HG03196 (cell line): ENCODE measurements at regions not wholly inside any gene's neighbourhood (a gene's known extent, or its start where the extent isn't known, plus 50 kb on each side); places are given as distances from the start of the nearest gene placed in this dataset.
"Not testable (repeated sequence)": the region's sequence is repeated elsewhere in the genome, so short reads cannot be mapped to it uniquely, and the experiment has no call there.

Experiments
- ATAC-seq: cut with Tn5 transposase; IDR thresholded peaks from one replicate; pipeline ENCODE4 v1.9.1; 2021; ENCODE audit not compliant: unreplicated experiment

DNA sequence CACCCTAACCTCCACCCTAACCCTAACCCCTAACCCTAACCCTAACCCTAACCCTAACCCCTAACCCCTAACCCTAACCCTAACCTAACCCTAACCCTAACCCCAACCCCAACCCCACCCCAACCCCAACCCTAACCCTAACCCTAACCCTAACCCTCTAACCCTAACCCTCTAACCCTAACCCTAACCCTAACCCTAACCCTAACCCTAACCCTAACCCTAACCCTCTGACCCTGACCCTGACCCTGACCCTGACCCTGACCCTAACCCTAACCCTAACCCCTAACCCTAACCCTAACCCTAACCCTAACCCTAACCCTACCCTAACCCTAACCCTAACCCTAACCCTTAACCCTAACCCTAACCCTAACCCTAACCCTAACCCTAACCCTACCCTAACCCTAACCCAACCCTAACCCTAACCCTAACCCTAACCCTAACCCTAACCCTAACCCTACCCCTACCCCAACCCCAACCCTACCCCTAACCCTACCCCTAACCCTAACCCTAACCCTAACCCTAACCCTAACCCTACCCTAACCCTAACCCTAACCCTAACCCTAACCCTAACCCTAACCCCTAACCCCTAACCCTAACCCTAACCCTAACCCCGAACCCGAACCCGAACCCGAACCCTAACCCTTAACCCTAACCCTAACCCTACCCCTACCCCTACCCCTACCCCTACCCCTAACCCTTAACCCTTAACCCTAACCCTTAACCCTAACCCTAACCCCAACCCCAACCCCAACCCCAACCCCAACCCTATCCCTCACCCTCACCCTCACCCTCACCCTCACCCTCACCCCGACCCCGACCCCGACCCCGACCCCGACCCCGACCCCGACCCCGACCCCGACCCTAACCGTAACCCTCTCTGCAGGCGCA lies 186.2 kb upstream of the CHL1 start:
- ATAC-seq: not testable (repeated sequence)

DNA sequence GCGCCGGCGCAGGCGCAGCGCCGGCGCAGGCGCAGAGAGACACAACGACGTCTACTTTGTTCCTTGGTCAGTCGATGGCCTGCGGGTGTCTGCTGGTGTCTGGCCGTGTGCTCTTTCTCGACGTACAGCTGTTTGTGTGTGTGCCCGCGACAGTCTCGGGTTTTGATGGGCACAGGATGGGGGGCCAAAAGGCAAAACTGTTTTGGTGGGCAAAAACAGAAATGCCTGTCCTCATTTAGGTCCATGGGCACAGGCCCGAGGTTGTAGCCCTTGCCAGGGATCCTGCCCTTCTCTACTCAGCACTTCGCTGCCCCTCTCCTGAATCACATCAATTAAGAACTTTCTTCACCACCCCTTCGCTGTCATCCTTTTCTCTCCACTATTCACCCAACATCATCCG lies 184.8 kb upstream of the CHL1 start:
- ATAC-seq: no peak

DNA sequence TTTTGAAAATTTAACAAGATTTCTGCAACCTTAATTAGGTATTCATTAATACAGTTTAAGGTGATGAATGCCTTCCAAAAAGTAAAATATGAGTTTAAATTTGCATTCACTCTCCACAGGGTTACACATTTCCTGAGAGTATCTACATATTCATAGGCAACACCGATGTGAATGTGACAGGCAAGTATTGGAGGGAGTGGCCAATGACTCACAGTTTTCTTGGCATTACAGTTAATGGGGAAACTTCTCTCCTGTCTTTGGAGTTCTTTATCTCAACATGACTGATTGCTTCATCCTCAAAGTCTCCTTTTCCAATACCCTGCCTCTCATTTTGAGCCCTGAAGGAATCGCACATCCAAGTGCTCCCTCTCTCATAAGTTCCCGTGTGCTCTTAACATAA lies 181.9 kb upstream of the CHL1 start:
- no peak for ATAC-seq

DNA sequence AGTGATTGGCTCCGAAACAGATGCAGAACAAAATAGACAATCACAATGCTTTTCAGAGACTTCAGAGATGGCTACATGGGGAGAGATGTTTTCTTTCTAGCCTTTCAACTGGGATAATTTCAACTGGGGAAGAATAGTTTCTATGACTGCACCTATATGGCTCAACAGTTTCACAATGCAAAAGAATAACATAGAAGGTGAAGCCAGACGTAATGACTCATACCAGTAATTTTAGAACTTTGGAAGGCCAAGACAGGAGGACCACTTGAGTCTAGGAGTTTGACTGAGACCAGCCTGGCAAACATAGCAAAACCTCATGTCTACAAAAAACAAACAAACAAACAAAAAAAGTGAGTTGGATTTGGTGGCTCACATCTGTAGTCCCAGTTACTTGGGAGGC lies 180.2 kb upstream of the CHL1 start:
- ATAC-seq: no peak

DNA sequence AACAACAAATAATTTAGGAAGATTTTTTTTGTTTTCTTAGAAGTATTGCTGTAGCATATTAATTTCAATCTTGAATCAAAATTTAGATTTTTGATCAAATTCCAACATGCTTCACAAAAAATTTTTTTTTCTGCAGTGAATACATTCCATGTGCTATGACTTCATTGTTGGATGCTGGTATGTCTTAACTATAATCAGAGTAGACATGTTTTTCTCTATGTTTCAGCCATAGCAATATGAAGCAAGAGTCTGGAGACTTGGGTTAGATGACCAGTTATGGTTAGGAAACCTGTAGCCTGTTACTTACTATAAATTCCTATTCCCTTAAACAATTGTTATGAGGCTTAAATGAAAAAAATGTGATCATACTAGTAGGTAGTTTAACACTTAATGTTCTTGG lies 176.1 kb upstream of the CHL1 start:
- no peak for ATAC-seq

DNA sequence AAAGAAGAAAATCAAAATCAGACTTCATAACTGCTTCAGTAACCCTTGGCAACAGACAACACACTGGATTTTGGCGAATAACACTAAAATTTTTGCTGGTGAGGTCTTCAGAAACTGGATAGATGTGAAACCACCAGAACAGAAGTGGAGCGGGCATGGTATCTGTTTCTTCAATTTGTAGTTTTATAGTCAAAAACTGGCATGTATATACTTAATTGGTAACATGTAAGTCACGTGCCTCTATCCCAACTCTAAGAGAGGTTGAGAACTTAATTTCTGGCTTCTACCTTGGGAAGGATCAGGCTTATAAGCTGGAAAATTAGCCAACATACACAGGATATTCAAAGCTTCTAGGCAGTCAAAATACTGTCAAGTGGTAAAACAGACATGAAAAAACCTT lies 172.6 kb upstream of the CHL1 start:
- no peak for ATAC-seq

DNA sequence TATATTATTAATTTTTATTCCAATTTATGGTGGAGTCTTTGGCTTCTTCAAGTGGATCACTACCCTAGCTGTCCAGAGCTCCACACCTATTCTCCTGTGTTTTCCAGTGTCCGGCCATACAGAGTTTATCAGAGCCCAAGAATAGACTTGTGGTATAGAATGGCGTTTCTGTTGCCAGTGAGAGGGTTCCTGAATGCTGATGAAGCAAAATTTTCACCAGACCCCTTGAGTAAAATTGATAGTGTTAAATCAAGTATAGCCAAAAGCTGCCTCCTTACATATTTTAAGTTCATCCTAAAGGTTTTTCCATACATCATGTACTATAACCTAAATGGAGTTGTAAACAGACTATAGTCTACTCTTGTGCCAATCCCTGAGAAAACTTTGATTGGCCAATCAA lies 171.5 kb upstream of the CHL1 start:
- no peak for ATAC-seq

DNA sequence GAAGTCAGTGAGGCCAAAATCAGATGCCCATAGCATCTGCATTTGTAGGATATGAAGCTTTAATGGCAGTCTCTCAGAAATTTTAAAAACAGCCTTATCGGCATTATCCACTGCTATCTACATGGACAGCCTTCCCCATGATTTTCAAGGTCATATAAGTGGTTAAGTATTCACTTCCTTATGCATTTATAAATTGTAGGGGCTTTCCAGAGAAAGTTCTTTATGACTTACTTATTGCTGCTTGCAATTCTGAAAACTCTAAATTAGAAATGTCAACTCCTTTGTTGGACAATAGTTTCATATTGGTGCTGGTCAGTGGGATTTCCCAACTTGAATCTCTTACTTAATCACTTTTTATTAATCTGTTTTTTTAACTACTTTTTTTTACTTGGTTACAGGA lies 160.6 kb upstream of the CHL1 start:
- ATAC-seq: not testable (repeated sequence)

DNA sequence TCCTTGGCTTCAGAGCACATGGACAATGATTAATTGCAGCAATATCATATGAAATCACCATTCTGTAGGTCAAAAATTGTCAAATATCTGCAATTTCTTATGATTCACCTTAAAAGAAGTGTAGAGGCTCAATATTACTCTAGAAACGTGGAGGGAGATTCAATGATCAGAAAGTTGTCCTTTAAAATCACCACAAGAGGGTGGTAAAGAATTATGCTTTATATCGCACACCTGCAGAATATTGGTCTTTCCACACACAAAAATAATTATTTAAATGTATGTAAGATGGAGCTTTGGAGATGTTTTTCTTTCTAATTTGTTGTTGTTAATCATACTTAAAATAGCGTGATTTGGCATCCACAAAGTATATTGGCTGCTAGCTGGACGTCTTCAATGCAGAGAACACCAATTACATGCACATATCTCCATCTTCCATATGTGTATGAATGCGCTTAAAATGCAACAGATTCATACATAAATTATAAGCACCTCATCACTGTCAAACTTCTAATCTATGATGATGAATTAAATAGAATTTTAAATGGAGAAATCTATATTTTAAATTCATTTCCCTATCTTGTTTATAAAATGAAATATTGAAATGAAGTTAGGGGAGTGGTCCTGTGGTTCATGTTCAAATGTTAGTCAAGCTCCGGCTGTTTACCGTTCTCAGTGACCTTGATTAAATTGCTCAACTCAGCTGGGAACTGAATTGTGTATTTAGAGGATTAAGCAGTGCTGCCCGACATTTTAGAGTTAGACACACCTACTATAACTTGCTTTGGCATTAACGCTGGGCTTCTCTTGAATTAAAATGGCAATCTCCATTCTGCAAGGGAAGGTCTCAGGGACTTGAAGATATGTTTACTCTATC lies 153.5 kb upstream of the CHL1 start:
- ATAC-seq: not testable (repeated sequence)

DNA sequence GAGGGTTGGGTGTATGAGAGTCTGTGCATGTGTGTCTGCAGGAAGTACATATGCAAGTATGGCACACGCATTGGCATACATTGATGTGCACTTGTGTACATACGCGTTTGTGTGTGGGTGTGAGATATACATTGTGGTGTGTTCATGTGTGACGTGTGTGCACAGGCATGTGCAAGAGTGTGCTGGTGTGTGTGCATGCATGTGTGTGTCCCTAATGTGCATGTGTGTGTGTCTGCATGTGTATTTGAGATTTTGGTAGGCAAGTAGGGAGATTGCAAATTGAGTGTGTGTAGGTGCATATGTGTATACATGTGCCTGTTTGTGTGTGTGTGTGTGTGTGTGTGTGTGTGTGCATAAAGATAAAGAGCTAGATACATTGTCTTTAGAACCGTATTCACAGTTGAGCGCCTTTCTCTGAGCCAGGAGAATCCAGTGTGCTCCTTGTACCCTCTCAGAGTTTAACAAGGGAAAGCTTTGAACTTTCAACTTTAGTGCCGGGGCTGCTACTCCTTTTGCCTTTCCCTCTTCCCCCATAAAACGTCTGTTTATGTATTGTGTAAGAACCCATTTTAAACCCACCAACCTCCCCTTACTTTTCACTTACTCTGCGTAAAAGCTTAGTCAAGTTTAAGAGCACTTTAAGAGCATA lies 152.4 kb upstream of the CHL1 start:
- ATAC-seq: no peak

DNA sequence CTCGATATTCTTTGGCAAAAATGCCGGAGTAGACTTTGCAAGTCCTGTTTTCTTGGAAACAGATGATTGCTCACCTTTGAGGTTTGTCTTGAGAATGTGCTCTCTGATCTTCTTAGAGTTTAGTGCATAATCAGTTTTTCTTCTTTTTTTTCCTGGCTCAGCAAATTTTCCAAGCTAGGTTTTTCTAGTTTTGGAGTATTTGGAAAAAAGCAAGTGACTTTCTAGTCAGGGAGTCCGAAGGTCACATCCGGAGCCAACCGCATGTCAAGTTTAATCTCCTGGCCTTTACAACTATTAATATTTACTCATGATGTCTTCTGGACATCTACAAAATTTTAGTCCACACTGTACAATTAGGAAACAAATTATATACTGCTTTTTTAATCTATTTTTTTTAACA lies 151.6 kb upstream of the CHL1 start:
- ATAC-seq: not testable (repeated sequence)

DNA sequence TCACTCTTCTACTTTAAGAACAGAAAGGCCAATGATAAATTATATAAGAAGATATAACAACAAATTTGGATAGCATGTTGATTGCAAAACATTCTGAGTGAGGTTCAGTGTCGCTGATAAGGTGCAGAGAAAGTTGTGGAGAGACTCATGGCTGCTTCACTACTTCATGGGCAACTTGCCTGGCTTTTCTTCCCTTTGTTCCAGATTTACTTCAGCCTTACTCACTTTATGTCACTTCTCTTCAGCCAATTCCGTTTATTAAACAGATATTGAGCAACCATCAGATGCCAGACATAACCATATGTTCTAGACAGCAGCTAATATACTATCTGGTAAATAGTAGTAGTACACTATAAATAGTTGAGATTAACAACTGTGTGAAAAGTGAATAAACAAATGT lies 150.0 kb upstream of the CHL1 start:
- no peak for ATAC-seq

DNA sequence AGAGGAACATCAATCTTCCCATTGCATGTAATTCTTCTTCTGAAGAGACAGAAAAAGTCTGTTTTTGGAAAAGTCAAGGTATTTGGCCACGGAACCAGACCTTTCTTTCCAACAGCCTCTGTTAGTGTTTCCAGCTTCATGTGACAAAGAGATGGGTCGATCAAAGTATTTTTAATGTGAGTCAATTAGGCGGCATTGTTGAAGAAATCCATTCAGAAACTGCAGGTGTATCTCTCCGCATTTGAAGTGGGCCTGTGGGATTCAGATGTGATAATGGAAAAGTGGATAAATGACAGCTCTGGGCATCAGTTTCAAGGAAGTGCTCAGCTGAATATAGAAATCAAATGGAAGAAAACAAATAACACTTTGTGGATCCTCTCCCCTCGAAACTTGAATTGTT lies 143.1 kb upstream of the CHL1 start:
- not testable (repeated sequence) for ATAC-seq

DNA sequence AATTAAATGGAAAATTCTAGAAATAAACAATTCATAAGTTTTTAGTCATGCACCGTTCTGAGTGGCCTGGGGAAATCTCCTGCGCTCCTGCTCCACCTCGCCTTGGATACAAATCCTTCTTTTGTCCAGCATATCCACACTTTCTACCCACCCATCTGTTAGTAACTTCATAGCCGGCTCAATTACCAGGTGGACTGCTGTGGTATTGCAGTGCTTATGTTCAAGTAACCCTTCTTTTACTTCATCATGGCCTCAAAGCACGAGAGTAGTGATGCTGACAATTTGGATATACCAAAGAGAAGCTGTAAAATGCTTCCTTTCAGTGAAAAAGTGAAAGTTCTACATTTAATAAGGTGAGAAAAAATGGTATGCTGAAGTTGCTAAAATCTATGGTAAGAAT lies 142.3 kb upstream of the CHL1 start:
- no peak for ATAC-seq

DNA sequence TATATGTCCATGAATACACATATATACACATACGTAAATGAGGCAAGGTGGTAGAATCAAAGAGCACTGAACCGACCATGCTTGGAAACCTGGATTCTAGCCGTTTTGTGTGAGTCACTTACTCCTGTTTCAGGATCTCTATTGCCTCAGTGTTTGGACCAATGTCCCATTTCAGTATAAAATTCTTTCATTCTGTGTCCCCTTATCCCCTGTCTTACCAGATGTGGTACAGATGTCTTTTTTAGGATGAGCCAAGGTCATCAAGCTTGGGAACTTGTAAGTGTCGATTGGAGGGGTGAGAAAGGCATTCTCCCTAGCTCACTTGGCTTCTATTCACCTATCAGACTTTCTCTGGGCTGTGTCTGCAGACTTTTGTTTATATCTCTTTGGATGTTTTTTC lies 139.9 kb upstream of the CHL1 start:
- ATAC-seq: no peak

DNA sequence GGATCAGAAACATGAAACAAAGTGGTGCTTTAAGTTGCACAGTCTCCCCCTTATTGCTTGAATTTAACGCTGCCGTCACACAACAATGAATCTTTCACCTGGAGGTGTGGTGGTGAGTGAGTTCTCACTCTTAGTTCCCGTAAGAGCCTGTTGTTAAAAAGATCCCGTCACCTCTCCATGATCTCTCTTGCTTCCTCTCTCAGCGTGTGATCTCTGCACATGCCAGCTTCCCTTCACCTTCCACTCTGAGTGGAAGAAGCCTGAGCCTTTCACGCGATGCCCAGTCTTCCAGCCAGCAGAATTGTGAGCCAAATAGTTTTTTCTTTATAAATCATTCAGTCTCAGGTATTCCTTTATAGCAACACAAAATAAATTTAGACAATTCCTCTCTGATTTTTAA lies 136.7 kb upstream of the CHL1 start:
- ATAC-seq: no peak

DNA sequence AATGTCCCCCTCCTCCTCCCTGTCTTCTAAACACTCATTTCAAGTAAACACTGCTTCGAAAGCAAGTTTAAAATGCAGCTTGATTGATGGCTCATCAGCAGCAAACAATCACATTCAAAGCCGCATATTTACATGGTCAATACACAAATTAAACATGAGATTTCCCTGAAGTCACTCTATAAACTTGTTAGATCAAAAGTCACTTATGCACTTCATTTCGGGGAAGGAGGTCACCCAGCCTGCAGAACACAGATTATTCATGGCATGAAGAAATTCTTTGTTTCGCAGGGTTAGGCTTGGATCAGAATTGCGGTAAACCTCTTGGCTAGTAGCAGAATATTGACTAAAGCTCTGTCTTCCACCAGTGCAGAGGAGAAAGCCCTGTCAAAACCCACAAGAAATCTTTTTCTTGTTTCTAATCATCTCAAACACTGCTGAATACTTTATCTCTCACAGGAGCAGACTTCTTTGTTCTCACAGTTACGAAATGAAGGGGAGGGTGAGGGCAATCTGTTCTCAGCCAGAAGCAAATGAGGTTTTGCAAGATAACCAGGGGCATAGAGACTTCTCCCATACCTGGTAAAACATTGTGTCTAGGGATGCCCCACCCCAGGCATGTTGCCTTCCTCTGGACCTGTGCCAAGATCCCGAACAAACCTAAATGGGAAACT lies 133.3 kb upstream of the CHL1 start:
- ATAC-seq: no peak

DNA sequence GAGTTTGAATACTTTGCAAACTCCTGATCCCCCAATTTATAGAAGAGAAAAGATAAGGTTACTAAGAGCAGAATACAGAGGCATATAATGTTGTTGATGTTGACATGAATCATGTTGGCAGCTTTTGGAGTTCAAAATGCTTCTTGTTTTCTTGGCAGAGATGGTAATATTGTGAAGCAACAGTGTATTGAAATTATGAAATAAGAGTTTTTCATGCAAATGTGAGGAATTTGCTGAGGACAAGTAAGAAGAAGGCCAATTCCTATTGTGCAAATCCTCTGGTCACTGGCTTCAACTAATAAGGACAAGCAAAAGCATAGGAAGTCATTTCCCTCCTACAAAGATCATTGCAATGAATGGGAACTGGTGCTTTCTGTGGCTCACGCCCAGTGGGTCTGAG lies 126.9 kb upstream of the CHL1 start:
- ATAC-seq: no peak

DNA sequence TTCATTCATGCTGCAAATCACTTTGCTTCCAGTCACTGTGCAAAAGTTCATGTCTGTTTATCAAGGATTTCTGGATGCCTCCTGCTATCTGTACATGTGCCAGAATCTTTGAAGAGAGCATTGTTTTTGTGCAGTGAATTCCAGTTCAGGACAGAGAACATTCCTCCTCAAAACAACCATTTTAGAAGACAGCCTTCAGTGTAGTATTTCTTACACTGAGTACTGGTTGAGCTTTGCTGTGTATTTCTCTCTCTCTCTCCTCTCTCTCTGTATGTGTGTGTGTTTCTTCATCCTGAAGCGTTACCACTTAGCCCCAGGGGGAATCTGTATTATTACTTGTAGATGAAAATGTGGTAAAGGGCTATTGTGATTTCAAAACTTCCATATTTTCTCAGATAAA lies 123.8 kb upstream of the CHL1 start:
- ATAC-seq: no peak

DNA sequence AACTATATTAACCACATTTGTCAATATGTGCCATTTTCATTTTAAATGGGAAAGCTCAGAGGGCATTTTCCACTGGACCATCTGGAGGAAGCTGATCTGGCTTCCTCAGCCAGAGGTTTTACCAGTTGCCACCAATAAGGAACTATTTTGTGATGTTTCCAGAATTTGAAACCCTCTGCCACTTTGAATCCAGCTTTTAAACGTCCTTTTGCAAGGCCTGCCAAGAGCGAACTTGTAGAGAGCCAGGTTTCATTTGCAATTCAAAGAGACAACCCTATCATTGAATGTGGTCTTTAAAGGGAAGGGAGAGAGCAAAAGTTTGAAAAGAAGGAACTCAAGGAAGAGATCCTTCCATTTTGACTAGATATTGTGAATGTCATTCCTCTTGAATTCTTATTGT lies 123.3 kb upstream of the CHL1 start:
- no peak for ATAC-seq

DNA sequence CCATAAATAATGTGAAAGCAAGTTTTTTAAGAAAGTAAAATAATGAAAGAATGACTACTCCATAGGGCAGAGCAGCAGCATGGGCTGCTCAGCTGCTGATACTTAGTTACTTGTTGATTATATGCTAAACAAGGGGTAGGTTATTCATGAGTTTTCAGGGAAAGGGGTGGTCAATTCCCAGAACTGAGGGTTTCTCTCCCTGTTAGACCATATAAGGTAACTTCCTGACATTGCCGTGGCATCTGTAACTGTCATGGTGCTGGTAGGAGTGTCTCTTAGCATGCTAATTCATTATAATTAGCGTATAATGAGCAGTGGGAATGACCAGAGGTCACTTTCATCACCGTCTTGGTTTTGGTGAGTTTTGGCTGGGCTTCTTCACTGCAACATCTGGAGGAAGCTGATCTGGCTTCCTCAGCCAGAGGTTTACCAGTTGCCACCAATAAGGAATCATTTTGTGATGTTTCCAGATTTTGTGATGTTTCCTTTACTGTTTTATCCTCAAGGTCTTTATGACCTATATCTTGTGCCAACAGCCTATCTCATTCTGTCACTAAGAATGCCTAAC lies 121.8 kb upstream of the CHL1 start:
- no peak for ATAC-seq
